SH-SY5Y (cell line): ENCODE measurements at regions not wholly inside any gene's neighbourhood (a gene's known extent, or its start where the extent isn't known, plus 50 kb on each side); places are given as distances from the start of the nearest gene placed in this dataset.

Experiments
- GATA2 ChIP-seq: IDR thresholded peaks from 2 replicates; pipeline ENCODE4 v1.6.1; 2011; ENCODE audit warnings: mild to moderate bottlenecking, low read depth, low read length
- GATA3 ChIP-seq: IDR thresholded peaks from 2 replicates; pipeline ENCODE4 v1.6.1; 2011; ENCODE audit warnings: low read depth, mild to moderate bottlenecking, low read length, moderate library complexity

GRCh38 chrX:39843318-39843717, 254.4 kb downstream of the BCOR start:
- no peak for TF ChIP-seq GATA2
- no peak for TF ChIP-seq GATA3
